Ishikawa (cell line): ENCODE measurements at regions not wholly inside any gene's neighbourhood (a gene's known extent, or its start where the extent isn't known, plus 50 kb on each side); places are given as distances from the start of the nearest gene placed in this dataset.

Experiments
- EP300 ChIP-seq: IDR thresholded peaks from 2 replicates; pipeline ENCODE4 v1.6.1; 2012; ENCODE audit warnings: borderline replicate concordance
- NFIC ChIP-seq: IDR thresholded peaks from 2 replicates; pipeline ENCODE4 v1.6.1; 2012
- RAD21 ChIP-seq: IDR thresholded peaks from 2 replicates; pipeline ENCODE4 v1.6.1; 2012; ENCODE audit warnings: low read depth
- TEAD4 ChIP-seq: IDR thresholded peaks from 2 replicates; pipeline ENCODE4 v1.6.1; 2012
- TF ChIP-seq, protein P1 (sequence below): IDR thresholded peaks from 2 replicates; pipeline ENCODE4 v1.6.1; 2012
- TF ChIP-seq, protein P2 (sequence below): IDR thresholded peaks from 2 replicates; pipeline ENCODE4 v1.6.1; 2012

DNA sequence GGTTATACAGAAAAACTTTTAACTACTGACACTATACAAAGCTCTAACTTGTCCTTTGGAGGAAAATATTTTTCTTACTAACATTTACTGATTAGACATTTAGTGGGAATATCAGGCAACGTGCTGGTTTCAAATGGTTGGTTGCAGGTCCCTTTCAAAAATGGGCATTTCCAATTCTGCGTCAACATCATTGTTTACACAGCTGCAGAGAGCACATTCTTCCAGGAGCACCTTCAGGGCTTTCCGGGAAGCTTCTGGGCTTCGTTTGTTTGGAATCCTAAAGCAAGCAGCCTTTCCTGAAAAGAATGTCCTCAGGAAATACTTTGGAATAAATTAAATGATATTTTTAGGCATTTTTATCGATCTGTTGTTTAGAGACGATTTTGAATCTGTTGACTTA lies 289.7 kb downstream of the TRIML1 start:
- TF ChIP-seq, protein P1, sequence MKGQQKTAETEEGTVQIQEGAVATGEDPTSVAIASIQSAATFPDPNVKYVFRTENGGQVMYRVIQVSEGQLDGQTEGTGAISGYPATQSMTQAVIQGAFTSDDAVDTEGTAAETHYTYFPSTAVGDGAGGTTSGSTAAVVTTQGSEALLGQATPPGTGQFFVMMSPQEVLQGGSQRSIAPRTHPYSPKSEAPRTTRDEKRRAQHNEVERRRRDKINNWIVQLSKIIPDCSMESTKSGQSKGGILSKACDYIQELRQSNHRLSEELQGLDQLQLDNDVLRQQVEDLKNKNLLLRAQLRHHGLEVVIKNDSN, result no peak
- TF ChIP-seq, protein P2, sequence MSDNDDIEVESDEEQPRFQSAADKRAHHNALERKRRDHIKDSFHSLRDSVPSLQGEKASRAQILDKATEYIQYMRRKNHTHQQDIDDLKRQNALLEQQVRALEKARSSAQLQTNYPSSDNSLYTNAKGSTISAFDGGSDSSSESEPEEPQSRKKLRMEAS, result no peak
- TF ChIP-seq EP300 (no peak), TEAD4 (no peak), NFIC (no peak), RAD21 (no peak)
